ENCODE measurements at regions not wholly inside any gene's neighbourhood (a gene's known extent, or its start where the extent isn't known, plus 50 kb on each side); places are given as distances from the start of the nearest gene placed in this dataset.

DNA sequence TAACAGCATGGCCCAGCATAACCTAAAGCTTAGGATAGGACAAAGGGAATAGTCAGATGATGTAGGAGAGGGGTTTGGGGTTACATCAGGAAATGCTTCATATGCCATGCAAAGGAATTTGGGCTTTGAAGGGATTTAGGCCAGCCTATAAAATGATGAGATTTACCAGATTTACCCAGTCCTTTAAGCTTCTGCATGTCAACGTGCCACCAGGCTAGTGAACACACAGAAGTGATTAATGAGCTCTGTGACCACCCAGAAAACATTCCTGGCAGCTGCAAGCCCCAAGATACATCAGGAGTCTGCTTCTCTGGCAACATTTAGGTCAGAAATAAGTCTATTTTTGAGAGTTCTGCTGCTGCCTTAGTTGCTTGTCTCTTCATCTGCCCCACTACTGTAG, 118.3 kb downstream of the LRIG3 start:
- Histone ChIP-seq H3K9me3 (no peaks in the 10 kb centered on the region), H3K36me3 (no peaks in the 10 kb centered on the region), H3K4me3 (no peak overlapping the region), H3K4me1 (no peaks in the 10 kb centered on the region), H3K27ac (no peak overlapping the region), H3K27me3 (no peaks in the 10 kb centered on the region)
- DNase-seq (ENCODE audit: low spot score in 2 of 2), result no peak
- intact Hi-C loops (cut with DNase I), result no loop called here
- TF ChIP-seq, protein P1, sequence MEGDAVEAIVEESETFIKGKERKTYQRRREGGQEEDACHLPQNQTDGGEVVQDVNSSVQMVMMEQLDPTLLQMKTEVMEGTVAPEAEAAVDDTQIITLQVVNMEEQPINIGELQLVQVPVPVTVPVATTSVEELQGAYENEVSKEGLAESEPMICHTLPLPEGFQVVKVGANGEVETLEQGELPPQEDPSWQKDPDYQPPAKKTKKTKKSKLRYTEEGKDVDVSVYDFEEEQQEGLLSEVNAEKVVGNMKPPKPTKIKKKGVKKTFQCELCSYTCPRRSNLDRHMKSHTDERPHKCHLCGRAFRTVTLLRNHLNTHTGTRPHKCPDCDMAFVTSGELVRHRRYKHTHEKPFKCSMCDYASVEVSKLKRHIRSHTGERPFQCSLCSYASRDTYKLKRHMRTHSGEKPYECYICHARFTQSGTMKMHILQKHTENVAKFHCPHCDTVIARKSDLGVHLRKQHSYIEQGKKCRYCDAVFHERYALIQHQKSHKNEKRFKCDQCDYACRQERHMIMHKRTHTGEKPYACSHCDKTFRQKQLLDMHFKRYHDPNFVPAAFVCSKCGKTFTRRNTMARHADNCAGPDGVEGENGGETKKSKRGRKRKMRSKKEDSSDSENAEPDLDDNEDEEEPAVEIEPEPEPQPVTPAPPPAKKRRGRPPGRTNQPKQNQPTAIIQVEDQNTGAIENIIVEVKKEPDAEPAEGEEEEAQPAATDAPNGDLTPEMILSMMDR (IDR thresholded peaks at IDR 0.05), result no peak

DNA sequence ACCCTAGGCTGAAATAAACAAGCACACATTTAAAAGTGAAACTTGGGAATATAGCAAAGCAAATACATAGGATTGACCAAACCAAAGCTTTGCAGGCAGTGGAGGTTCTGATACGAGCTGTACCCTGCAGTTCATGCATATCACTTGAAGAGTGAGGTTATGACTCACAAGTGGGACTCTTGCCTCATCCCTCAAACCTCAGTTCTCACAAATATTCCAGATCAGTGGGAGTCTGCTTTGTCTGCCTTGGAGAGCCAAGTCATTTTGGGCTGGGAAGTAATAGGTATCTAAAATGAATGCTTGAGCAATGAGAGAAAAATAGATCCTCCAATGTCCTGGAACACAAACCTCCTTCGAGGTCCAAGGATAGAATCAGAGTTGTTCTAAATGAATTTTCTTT, 116.4 kb downstream of the LRIG3 start:
- no peaks in the 10 kb centered on the region for H3K4me1 ChIP-seq
- no peak overlapping the region for H3K4me3 ChIP-seq
- H3K36me3 ChIP-seq, result no peaks in the 10 kb centered on the region
- no peak for DNase-seq (ENCODE audit: low spot score in 2 of 2)
- no peak overlapping the region for H3K27ac ChIP-seq
- H3K9me3 ChIP-seq, result no peaks in the 10 kb centered on the region
- H3K27me3 ChIP-seq, result no peaks in the 10 kb centered on the region
- intact Hi-C loops (cut with DNase I), result no loop called here
- TF ChIP-seq, protein P1 (IDR thresholded peaks at IDR 0.05), result no peak

DNA sequence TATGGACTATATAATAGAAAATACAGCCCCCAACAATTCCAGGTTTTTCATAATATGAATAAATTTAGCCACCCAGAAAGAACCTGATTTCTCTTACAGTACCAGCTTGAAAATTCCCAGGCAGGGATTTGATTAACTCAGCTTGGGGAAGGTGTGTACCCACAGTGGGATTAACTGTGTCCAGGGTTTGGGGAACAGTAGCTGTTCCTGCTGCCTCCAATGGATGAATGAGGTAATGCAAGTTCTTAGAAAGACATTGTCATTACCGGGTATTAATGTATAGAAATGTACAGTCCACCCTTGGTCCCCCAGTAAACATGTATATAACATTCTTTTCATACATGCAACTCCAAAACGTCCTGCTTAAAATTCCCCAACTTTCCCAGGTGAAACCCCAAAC, 115.6 kb downstream of the LRIG3 start:
- DNase-seq (ENCODE audit: low spot score in 2 of 2), result no peak
- TF ChIP-seq, protein P1 (IDR thresholded peaks at IDR 0.05), result no peak
- Histone ChIP-seq H3K9me3 (no peaks in the 10 kb centered on the region), H3K27ac (no peak overlapping the region), H3K27me3 (no peaks in the 10 kb centered on the region), H3K4me3 (no peak overlapping the region), H3K4me1 (no peaks in the 10 kb centered on the region), H3K36me3 (no peaks in the 10 kb centered on the region)
- intact Hi-C loops (cut with DNase I), result no loop called here

DNA sequence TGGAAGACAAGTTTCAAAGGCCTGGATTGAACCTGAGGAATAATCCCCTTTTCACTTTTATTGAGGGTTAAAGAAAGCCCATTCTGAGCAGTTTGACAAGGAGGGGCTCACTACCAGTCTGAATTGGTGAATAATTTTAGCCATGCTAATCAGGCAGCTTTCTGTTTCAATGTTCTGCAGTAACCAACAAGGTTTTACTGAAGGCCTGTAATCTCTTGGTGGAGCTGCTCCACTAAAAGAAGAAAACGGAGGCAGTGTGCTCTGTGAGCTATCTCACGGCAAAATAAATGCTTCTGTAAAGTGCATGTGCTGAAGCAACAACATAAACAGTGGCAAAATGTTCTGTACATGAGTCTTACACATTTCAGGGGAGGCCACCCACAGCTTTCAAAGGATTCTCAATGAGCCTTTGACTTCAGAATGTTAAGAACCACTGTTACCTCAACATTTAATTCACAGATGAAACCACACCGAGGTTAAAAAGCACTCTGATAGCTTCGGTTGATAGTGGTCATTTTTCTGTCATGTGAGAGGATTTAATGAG, 111.2 kb downstream of the LRIG3 start:
- Histone ChIP-seq H3K36me3 (no peaks in the 10 kb centered on the region), H3K9me3 (no peaks in the 10 kb centered on the region), H3K4me3 (no peak overlapping the region), H3K4me1 (no peaks in the 10 kb centered on the region), H3K27ac (no peak overlapping the region), H3K27me3 (no peaks in the 10 kb centered on the region)
- intact Hi-C loops (cut with DNase I), result no loop called here
- TF ChIP-seq, protein P1 (IDR thresholded peaks at IDR 0.05), result no peak
- no peak for DNase-seq (ENCODE audit: low spot score in 2 of 2)

DNA sequence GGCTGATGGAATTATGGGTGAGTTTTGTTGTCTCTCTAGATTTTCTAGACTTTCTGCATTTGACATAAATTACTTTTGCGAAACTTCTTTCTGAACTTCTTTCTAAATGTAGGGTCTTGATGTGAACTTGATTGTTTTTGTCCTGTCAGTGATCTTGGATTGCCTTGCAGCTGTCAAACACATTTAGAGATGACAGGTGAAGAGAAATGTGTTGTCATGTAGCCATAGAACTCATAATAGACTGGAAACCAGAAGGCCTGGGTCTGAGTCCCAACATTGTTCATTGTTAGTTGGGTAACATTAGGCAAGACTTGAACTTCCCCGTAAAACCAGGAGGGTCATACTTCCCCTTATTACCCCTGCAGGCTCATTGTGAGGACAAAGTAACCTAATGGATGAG, 109.0 kb downstream of the LRIG3 start:
- intact Hi-C loops (cut with DNase I), result no loop called here
- no peak for DNase-seq (ENCODE audit: low spot score in 2 of 2)
- Histone ChIP-seq H3K4me1 (no peaks in the 10 kb centered on the region), H3K36me3 (no peaks in the 10 kb centered on the region), H3K9me3 (no peaks in the 10 kb centered on the region), H3K27me3 (no peaks in the 10 kb centered on the region), H3K4me3 (no peak overlapping the region), H3K27ac (no peak overlapping the region)
- TF ChIP-seq, protein P1 (IDR thresholded peaks at IDR 0.05), result no peak

DNA sequence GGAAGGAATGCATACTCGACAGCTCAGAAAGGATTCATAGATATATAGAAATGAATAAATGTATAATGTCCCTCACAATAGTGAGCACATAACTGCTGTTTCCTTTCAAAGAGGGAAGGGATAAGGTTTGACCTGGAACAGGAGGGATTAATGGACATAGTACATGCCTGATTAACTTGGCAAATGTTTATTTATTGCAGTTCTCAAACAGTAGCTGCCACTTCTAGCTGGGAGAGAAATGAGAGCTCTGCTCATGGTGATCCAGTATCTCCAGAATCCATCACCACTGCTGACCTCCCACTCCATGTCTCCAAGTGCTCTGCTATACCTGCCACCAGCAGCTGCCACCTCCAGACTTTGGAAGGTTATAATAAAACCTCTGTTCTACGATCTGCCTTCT, 108.1 kb downstream of the LRIG3 start:
- Histone ChIP-seq H3K4me1 (no peaks in the 10 kb centered on the region), H3K27ac (no peak overlapping the region), H3K9me3 (no peaks in the 10 kb centered on the region), H3K36me3 (no peaks in the 10 kb centered on the region), H3K4me3 (no peak overlapping the region), H3K27me3 (no peaks in the 10 kb centered on the region)
- TF ChIP-seq, protein P1 (IDR thresholded peaks at IDR 0.05), result no peak
- no peak for DNase-seq (ENCODE audit: low spot score in 2 of 2)
- intact Hi-C loops (cut with DNase I), result no loop called here
